WTC11 (cell line): ENCODE measurements at regions not wholly inside any gene's neighbourhood (a gene's known extent, or its start where the extent isn't known, plus 50 kb on each side); places are given as distances from the start of the nearest gene placed in this dataset.

ENCODE experiments used
- ATAC-seq: fragments of 200-7000 bp; cut with Tn5 transposase; 2 replicates; pipeline ENCODE4 v1.10.0; 2021; ENCODE audit warnings: mild to moderate bottlenecking, moderate library complexity
- CTCF ChIA-PET: fragments of 300-600 bp; sonication (Branson Sonifier 250); formaldehyde crosslinking; loops from one replicate; lab custom pipeline; 2021; ENCODE audit warnings: antibody characterized with exemption; lab: Charles Lee
- POLR2A ChIA-PET: fragments of 350-600 bp; sonication (Branson Sonifier 250); formaldehyde crosslinking; loops from one replicate; lab custom pipeline; 2021; ENCODE audit warnings: antibody characterized with exemption; lab: Charles Lee
- DNase-seq: peaks from one replicate; pipeline ENCODE4 v3.0.0; 2021; ENCODE audit warnings: low spot score
- H3K27ac Mint-ChIP-seq: 2 replicates; pipeline ENCODE4 v1.8.0; 2021; ENCODE audit warnings: mixed read lengths
- H3K27me3 Mint-ChIP-seq: 2 replicates; pipeline ENCODE4 v1.8.0; 2021; ENCODE audit warnings: low read depth, mild to moderate bottlenecking, moderate library complexity, mixed read lengths
- H3K36me3 Mint-ChIP-seq: 2 replicates; pipeline ENCODE4 v1.8.0; 2021; ENCODE audit warnings: mixed read lengths
- H3K4me1 Mint-ChIP-seq: 2 replicates; pipeline ENCODE4 v1.8.0; 2022; ENCODE audit warnings: mixed read lengths
- H3K4me3 Mint-ChIP-seq: 2 replicates; pipeline ENCODE4 v1.8.0; 2021; ENCODE audit warnings: mild to moderate bottlenecking, moderate library complexity, mixed read lengths
- H3K9me3 Mint-ChIP-seq: 2 replicates; pipeline ENCODE4 v1.8.0; 2021; ENCODE audit warnings: mixed read lengths
- AR ChIP-seq: fragments of 250-450 bp; sonication (Bioruptor Pico); IDR thresholded peaks from 2 replicates; pipeline ENCODE4 v1.9.0; 2021; ENCODE audit warnings: mild to moderate bottlenecking
- ATF2 ChIP-seq: sonication (generic); formaldehyde crosslinking; IDR thresholded peaks from 2 replicates; pipeline ENCODE4 v1.8.1; 2022; ENCODE audit warnings: low read depth, missing genetic modification reagents, borderline replicate concordance
- EMX1 ChIP-seq: fragments of 250-450 bp; sonication (Bioruptor Pico); IDR thresholded peaks from 2 replicates; pipeline ENCODE4 v1.8.0; 2021; ENCODE audit warnings: mild to moderate bottlenecking
- ETV6 ChIP-seq: sonication (generic); formaldehyde crosslinking; IDR thresholded peaks from 2 replicates; pipeline ENCODE4 v1.8.1; 2022; ENCODE audit warnings: mild to moderate bottlenecking, missing genetic modification reagents
- FOXP1 ChIP-seq: sonication (generic); formaldehyde crosslinking; IDR thresholded peaks from 2 replicates; pipeline ENCODE4 v1.8.0; 2022; ENCODE audit warnings: missing genetic modification reagents, mild to moderate bottlenecking, moderate library complexity, borderline replicate concordance
- NFYB ChIP-seq: sonication (generic); formaldehyde crosslinking; conservative IDR thresholded peaks from 2 replicates; pipeline ENCODE4 v1.8.0; 2022; ENCODE audit warnings: low read depth, missing genetic modification reagents
- NR3C1 ChIP-seq: sonication (generic); formaldehyde crosslinking; conservative IDR thresholded peaks from 2 replicates; pipeline ENCODE4 v1.8.1; 2023; ENCODE audit warnings: low read depth, mild to moderate bottlenecking, missing genetic modification reagents
- PRRX2 ChIP-seq: fragments of 250-450 bp; sonication (Bioruptor Pico); IDR thresholded peaks from 2 replicates; pipeline ENCODE4 v1.8.0; 2021; ENCODE audit warnings: mild to moderate bottlenecking
- RORB ChIP-seq: fragments of 250-450 bp; sonication (Bioruptor Pico); IDR thresholded peaks from 2 replicates; pipeline ENCODE4 v1.9.0; 2021; ENCODE audit warnings: mild to moderate bottlenecking
- SP1 ChIP-seq: sonication (generic); formaldehyde crosslinking; conservative IDR thresholded peaks from 2 replicates; pipeline ENCODE4 v1.8.1; 2022; ENCODE audit warnings: missing genetic modification reagents
- TP53 ChIP-seq: sonication (generic); formaldehyde crosslinking; IDR thresholded peaks from 2 replicates; pipeline ENCODE4 v1.8.1; 2023; ENCODE audit warnings: mild to moderate bottlenecking, missing genetic modification reagents
- ZBTB21 ChIP-seq: sonication (generic); formaldehyde crosslinking; IDR thresholded peaks from 2 replicates; pipeline ENCODE4 v1.8.1; 2023; ENCODE audit warnings: mild to moderate bottlenecking, missing genetic modification reagents, borderline replicate concordance
- ZMAT4 ChIP-seq: fragments of 250-450 bp; sonication (Bioruptor Pico); IDR thresholded peaks from 2 replicates; pipeline ENCODE4 v1.9.0; 2021; ENCODE audit warnings: mild to moderate bottlenecking
- ZNF219 ChIP-seq: sonication (generic); formaldehyde crosslinking; IDR thresholded peaks from 2 replicates; pipeline ENCODE4 v1.8.0; 2023; ENCODE audit warnings: missing genetic modification reagents, mild to moderate bottlenecking, borderline replicate concordance
- ZNF396 ChIP-seq: fragments of 250-450 bp; sonication (Bioruptor Pico); IDR thresholded peaks from 2 replicates; pipeline ENCODE4 v1.8.0; 2021; ENCODE audit warnings: mild to moderate bottlenecking, moderate library complexity, borderline replicate concordance
- ZNF416 ChIP-seq: fragments of 250-450 bp; sonication (Bioruptor Pico); IDR thresholded peaks from 2 replicates; pipeline ENCODE4 v1.9.0; 2021; ENCODE audit warnings: mild to moderate bottlenecking, inconsistent platforms
- TF ChIP-seq, protein P1 (sequence below): sonication (generic); formaldehyde crosslinking; IDR thresholded peaks from 2 replicates; pipeline ENCODE4 v1.8.1; 2022; ENCODE audit warnings: mild to moderate bottlenecking, moderate library complexity, missing genetic modification reagents
- TF ChIP-seq, protein P2 (sequence below): sonication (generic); formaldehyde crosslinking; IDR thresholded peaks from 2 replicates; pipeline ENCODE4 v1.8.1; 2023; ENCODE audit warnings: mild to moderate bottlenecking, moderate library complexity, missing genetic modification reagents
- TF ChIP-seq, protein P3 (sequence below): fragments of 250-450 bp; sonication (Bioruptor Pico); IDR thresholded peaks from 2 replicates; pipeline ENCODE4 v2.1.2; 2022; ENCODE audit warnings: mild to moderate bottlenecking, moderate library complexity
- TF ChIP-seq, protein P4 (sequence below): sonication (generic); formaldehyde crosslinking; IDR thresholded peaks from 2 replicates; pipeline ENCODE4 v1.8.1; 2022; ENCODE audit warnings: mild to moderate bottlenecking, missing genetic modification reagents, moderate library complexity, borderline replicate concordance
- TF ChIP-seq, protein P5 (sequence below): sonication (generic); formaldehyde crosslinking; IDR thresholded peaks from 2 replicates; pipeline ENCODE4 v1.8.1; 2022; ENCODE audit warnings: missing genetic modification reagents, borderline replicate concordance

GRCh38 chr21:41622831-41623548, 115.0 kb upstream of the TMPRSS2 start:
- Mint-ChIP-seq H3K36me3 (no peaks in the 10 kb centered on the region), H3K9me3 (peaks cover 11% of the 10 kb centered on the region), H3K4me1 (no peaks in the 10 kb centered on the region), H3K27me3 (no peaks in the 10 kb centered on the region), H3K4me3 (no peak overlapping the region), H3K27ac (no peak overlapping the region)
- TF ChIP-seq ZNF396 (CRISPR knock-in tag) (no peak), FOXP1 (no peak), EMX1 (CRISPR knock-in tag) (no peak), ZBTB21 (no peak), PRRX2 (CRISPR knock-in tag) (no peak), ETV6 (CRISPR knock-in tag) (no peak), RORB (no peak), ZNF219 (CRISPR knock-in tag) (no peak), NR3C1 (no peak)
- TF ChIP-seq, protein P1, sequence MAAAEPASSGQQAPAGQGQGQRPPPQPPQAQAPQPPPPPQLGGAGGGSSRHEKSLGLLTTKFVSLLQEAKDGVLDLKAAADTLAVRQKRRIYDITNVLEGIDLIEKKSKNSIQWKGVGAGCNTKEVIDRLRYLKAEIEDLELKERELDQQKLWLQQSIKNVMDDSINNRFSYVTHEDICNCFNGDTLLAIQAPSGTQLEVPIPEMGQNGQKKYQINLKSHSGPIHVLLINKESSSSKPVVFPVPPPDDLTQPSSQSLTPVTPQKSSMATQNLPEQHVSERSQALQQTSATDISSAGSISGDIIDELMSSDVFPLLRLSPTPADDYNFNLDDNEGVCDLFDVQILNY, result no peak
- TF ChIP-seq, protein P2, sequence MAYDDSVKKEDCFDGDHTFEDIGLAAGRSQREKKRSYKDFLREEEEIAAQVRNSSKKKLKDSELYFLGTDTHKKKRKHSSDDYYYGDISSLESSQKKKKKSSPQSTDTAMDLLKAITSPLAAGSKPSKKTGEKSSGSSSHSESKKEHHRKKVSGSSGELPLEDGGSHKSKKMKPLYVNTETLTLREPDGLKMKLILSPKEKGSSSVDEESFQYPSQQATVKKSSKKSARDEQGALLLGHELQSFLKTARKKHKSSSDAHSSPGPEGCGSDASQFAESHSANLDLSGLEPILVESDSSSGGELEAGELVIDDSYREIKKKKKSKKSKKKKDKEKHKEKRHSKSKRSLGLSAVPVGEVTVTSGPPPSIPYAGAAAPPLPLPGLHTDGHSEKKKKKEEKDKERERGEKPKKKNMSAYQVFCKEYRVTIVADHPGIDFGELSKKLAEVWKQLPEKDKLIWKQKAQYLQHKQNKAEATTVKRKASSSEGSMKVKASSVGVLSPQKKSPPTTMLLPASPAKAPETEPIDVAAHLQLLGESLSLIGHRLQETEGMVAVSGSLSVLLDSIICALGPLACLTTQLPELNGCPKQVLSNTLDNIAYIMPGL (CRISPR knock-in tag), result no peak
- ChIA-PET CTCF (interaction anchor here (0.9 to 4.4 kb wide), 5 partner anchors 10 to 194 kb away, joined by 3 to 40 read pairs (median 4); no protein-coding TSS in a partner anchor), POLR2A (no interaction called here)
- ATAC-seq, result no peak
- no peak for DNase-seq

DNA sequence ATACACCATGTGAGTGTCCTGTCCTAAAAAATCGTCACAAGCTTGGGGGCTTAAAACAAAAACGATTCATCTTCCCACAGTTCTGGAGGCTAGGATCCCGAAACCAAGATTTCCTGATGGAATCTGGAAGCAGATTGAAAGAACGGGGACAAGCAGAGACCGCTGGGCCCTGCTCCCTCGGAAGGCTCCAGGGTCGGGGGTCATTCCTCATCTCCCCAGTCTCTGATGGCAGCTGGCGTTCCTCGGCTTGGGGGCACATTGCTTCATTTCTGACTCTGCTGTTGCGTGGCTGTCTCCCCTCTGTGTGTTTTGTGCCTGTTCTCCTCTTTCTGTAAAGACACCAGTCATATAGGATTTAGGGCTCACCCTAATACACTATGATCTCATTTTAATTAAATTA, 114.2 kb upstream of the TMPRSS2 start:
- Mint-ChIP-seq H3K27me3 (no peaks in the 10 kb centered on the region), H3K4me1 (no peaks in the 10 kb centered on the region), H3K36me3 (no peaks in the 10 kb centered on the region), H3K27ac (no peak overlapping the region), H3K9me3 (peaks cover 11% of the 10 kb centered on the region), H3K4me3 (no peak overlapping the region)
- ChIA-PET CTCF (interaction anchor here (0.9 to 4.4 kb wide), 5 partner anchors 10 to 194 kb away, joined by 3 to 40 read pairs (median 4); no protein-coding TSS in a partner anchor), POLR2A (no interaction called here)
- DNase-seq (no peak), ATAC-seq (no peak)
- TF ChIP-seq AR (CRISPR knock-in tag) (no peak), ATF2 (CRISPR knock-in tag) (no peak), NFYB (no peak), ZNF416 (CRISPR knock-in tag) (no peak), SP1 (CRISPR knock-in tag) (no peak), RORB (no peak), ZMAT4 (CRISPR knock-in tag) (no peak), TP53 (CRISPR knock-in tag) (no peak)
- TF ChIP-seq, protein P3, sequence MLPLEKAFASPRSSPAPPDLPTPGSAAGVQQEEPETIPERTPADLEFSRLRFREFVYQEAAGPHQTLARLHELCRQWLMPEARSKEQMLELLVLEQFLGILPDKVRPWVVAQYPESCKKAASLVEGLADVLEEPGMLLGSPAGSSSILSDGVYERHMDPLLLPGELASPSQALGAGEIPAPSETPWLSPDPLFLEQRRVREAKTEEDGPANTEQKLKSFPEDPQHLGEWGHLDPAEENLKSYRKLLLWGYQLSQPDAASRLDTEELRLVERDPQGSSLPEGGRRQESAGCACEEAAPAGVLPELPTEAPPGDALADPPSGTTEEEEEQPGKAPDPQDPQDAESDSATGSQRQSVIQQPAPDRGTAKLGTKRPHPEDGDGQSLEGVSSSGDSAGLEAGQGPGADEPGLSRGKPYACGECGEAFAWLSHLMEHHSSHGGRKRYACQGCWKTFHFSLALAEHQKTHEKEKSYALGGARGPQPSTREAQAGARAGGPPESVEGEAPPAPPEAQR (CRISPR knock-in tag), result no peak
- TF ChIP-seq, protein P4, sequence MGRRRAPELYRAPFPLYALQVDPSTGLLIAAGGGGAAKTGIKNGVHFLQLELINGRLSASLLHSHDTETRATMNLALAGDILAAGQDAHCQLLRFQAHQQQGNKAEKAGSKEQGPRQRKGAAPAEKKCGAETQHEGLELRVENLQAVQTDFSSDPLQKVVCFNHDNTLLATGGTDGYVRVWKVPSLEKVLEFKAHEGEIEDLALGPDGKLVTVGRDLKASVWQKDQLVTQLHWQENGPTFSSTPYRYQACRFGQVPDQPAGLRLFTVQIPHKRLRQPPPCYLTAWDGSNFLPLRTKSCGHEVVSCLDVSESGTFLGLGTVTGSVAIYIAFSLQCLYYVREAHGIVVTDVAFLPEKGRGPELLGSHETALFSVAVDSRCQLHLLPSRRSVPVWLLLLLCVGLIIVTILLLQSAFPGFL (CRISPR knock-in tag), result no peak
- TF ChIP-seq, protein P5, sequence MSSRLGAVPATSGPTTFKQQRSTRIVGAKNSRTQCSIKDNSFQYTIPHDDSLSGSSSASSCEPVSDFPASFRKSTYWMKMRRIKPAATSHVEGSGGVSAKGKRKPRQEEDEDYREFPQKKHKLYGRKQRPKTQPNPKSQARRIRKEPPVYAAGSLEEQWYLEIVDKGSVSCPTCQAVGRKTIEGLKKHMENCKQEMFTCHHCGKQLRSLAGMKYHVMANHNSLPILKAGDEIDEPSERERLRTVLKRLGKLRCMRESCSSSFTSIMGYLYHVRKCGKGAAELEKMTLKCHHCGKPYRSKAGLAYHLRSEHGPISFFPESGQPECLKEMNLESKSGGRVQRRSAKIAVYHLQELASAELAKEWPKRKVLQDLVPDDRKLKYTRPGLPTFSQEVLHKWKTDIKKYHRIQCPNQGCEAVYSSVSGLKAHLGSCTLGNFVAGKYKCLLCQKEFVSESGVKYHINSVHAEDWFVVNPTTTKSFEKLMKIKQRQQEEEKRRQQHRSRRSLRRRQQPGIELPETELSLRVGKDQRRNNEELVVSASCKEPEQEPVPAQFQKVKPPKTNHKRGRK (CRISPR knock-in tag), result no peak
